GM23338 (cell line): ENCODE measurements at regions not wholly inside any gene's neighbourhood (a gene's known extent, or its start where the extent isn't known, plus 50 kb on each side); places are given as distances from the start of the nearest gene placed in this dataset.

Source experiments
- ATAC-seq: fragments of 200-7000 bp; cut with Tn5 transposase; 3 replicates; pipeline ENCODE4 v1.9.1; 2020
- DNase-seq: peaks from one replicate; pipeline ENCODE4 v3.0.0-alpha.2; 2015; ENCODE audit warnings: low spot score
- H2AFZ ChIP-seq: fragments of 200-600 bp; sonication (generic); 2 replicates; pipeline ENCODE4 v1.8.0; 2016; ENCODE audit warnings: antibody characterized with exemption, mild to moderate bottlenecking, moderate library complexity
- H3F3A ChIP-seq: fragments of 200-600 bp; sonication (generic); replicated peaks from 2 replicates; pipeline ENCODE4 v1.8.0; 2017; ENCODE audit warnings: antibody characterized with exemption, mixed run types, low read depth
- H3K27ac ChIP-seq: fragments of 200-600 bp; sonication (generic); 2 replicates; pipeline ENCODE4 v1.6.1; 2016; ENCODE audit warnings: low read depth
- H3K27me3 ChIP-seq: fragments of 200-600 bp; sonication (generic); 2 replicates; pipeline ENCODE4 v1.8.0; 2016; ENCODE audit warnings: mild to moderate bottlenecking, mixed run types, moderate library complexity; ENCODE audit not compliant: insufficient read depth
- H3K36me3 ChIP-seq: fragments of 200-600 bp; sonication (generic); 2 replicates; pipeline ENCODE4 v1.8.0; 2016; ENCODE audit warnings: mild to moderate bottlenecking; ENCODE audit not compliant: insufficient read depth
- H3K4me1 ChIP-seq: fragments of 200-600 bp; sonication (generic); 2 replicates; pipeline ENCODE4 v1.8.0; 2016; ENCODE audit warnings: mild to moderate bottlenecking, moderate library complexity; ENCODE audit not compliant: insufficient read depth
- H3K4me2 ChIP-seq: fragments of 200-600 bp; sonication (generic); 2 replicates; pipeline ENCODE4 v1.7.1; 2017; ENCODE audit warnings: mixed run types
- H3K4me3 ChIP-seq: fragments of 200-600 bp; sonication (generic); 2 replicates; pipeline ENCODE4 v1.6.1; 2016; ENCODE audit warnings: mixed run types
- H3K79me2 ChIP-seq: fragments of 200-600 bp; sonication (generic); replicated peaks from 2 replicates; pipeline ENCODE4 v1.8.0; 2017; ENCODE audit warnings: mild to moderate bottlenecking; ENCODE audit not compliant: insufficient read depth
- H3K9me2 ChIP-seq: fragments of 200-600 bp; sonication (generic); 2 replicates; pipeline ENCODE4 v1.8.0; 2017; ENCODE audit not compliant: insufficient read depth
- H4K20me1 ChIP-seq: fragments of 200-600 bp; sonication (generic); replicated peaks from 2 replicates; pipeline ENCODE4 v1.8.0; 2017; ENCODE audit warnings: mild to moderate bottlenecking; ENCODE audit not compliant: insufficient read depth
- H3K27ac Mint-ChIP-seq: 2 replicates; pipeline ENCODE4 v1.8.0; 2020; ENCODE audit warnings: inconsistent platforms, mild to moderate bottlenecking, moderate library complexity, mixed read lengths
- H3K27me3 Mint-ChIP-seq: 3 replicates; pipeline ENCODE4 v1.8.0; 2022; ENCODE audit warnings: low read depth, mild to moderate bottlenecking, moderate library complexity, mixed read lengths, inconsistent platforms; ENCODE audit not compliant: insufficient read depth, poor library complexity
- H3K36me3 Mint-ChIP-seq: 3 replicates; pipeline ENCODE4 v1.8.0; 2021; ENCODE audit warnings: low read depth, mild to moderate bottlenecking, inconsistent platforms, moderate library complexity, mixed read lengths
- H3K4me1 Mint-ChIP-seq: 3 replicates; pipeline ENCODE4 v1.8.0; 2020; ENCODE audit warnings: mild to moderate bottlenecking, inconsistent platforms, mixed read lengths
- H3K4me3 Mint-ChIP-seq: 3 replicates; pipeline ENCODE4 v1.8.0; 2021; ENCODE audit warnings: moderate library complexity, mild to moderate bottlenecking, inconsistent platforms, mixed read lengths
- H3K9me3 Mint-ChIP-seq: 3 replicates; pipeline ENCODE4 v1.8.0; 2020; ENCODE audit warnings: moderate library complexity, mild to moderate bottlenecking, inconsistent platforms, mixed read lengths
- ETS1 ChIP-seq: IDR thresholded peaks from 2 replicates; pipeline ENCODE4 v1.6.1; 2016; ENCODE audit warnings: antibody characterized with exemption
- ZNF114 ChIP-seq: fragments of 250-450 bp; sonication (Bioruptor Pico); IDR thresholded peaks from 2 replicates; pipeline ENCODE4 v1.5.0; 2020; ENCODE audit warnings: mild to moderate bottlenecking, moderate library complexity
- ZNF331 ChIP-seq: fragments of 250-450 bp; sonication (Bioruptor Pico); IDR thresholded peaks from 2 replicates; pipeline ENCODE4 v1.5.0; 2020; ENCODE audit warnings: low read depth, mild to moderate bottlenecking, moderate library complexity
- TF ChIP-seq, protein P1 (sequence below): fragments of 250-450 bp; sonication (Bioruptor Pico); IDR thresholded peaks from 2 replicates; pipeline ENCODE4 v1.5.0; 2020; ENCODE audit warnings: mild to moderate bottlenecking, moderate library complexity
- TF ChIP-seq, protein P2 (sequence below), 2 experiments: fragments of 200-600 bp in 1 of 2; sonication (generic) in 1 of 2; conservative IDR thresholded peaks; 2 replicates each; pipeline versions ENCODE4 v1.5.1 to v1.6.1; 2016 to 2017; ENCODE audit warnings: antibody characterized with exemption in 2 of 2, low read depth in 2 of 2, mild to moderate bottlenecking in 2 of 2, moderate library complexity in 1 of 2

- no peak for TF ChIP-seq ZNF114 (CRISPR knock-in tag)
- TF ChIP-seq, protein P1, sequence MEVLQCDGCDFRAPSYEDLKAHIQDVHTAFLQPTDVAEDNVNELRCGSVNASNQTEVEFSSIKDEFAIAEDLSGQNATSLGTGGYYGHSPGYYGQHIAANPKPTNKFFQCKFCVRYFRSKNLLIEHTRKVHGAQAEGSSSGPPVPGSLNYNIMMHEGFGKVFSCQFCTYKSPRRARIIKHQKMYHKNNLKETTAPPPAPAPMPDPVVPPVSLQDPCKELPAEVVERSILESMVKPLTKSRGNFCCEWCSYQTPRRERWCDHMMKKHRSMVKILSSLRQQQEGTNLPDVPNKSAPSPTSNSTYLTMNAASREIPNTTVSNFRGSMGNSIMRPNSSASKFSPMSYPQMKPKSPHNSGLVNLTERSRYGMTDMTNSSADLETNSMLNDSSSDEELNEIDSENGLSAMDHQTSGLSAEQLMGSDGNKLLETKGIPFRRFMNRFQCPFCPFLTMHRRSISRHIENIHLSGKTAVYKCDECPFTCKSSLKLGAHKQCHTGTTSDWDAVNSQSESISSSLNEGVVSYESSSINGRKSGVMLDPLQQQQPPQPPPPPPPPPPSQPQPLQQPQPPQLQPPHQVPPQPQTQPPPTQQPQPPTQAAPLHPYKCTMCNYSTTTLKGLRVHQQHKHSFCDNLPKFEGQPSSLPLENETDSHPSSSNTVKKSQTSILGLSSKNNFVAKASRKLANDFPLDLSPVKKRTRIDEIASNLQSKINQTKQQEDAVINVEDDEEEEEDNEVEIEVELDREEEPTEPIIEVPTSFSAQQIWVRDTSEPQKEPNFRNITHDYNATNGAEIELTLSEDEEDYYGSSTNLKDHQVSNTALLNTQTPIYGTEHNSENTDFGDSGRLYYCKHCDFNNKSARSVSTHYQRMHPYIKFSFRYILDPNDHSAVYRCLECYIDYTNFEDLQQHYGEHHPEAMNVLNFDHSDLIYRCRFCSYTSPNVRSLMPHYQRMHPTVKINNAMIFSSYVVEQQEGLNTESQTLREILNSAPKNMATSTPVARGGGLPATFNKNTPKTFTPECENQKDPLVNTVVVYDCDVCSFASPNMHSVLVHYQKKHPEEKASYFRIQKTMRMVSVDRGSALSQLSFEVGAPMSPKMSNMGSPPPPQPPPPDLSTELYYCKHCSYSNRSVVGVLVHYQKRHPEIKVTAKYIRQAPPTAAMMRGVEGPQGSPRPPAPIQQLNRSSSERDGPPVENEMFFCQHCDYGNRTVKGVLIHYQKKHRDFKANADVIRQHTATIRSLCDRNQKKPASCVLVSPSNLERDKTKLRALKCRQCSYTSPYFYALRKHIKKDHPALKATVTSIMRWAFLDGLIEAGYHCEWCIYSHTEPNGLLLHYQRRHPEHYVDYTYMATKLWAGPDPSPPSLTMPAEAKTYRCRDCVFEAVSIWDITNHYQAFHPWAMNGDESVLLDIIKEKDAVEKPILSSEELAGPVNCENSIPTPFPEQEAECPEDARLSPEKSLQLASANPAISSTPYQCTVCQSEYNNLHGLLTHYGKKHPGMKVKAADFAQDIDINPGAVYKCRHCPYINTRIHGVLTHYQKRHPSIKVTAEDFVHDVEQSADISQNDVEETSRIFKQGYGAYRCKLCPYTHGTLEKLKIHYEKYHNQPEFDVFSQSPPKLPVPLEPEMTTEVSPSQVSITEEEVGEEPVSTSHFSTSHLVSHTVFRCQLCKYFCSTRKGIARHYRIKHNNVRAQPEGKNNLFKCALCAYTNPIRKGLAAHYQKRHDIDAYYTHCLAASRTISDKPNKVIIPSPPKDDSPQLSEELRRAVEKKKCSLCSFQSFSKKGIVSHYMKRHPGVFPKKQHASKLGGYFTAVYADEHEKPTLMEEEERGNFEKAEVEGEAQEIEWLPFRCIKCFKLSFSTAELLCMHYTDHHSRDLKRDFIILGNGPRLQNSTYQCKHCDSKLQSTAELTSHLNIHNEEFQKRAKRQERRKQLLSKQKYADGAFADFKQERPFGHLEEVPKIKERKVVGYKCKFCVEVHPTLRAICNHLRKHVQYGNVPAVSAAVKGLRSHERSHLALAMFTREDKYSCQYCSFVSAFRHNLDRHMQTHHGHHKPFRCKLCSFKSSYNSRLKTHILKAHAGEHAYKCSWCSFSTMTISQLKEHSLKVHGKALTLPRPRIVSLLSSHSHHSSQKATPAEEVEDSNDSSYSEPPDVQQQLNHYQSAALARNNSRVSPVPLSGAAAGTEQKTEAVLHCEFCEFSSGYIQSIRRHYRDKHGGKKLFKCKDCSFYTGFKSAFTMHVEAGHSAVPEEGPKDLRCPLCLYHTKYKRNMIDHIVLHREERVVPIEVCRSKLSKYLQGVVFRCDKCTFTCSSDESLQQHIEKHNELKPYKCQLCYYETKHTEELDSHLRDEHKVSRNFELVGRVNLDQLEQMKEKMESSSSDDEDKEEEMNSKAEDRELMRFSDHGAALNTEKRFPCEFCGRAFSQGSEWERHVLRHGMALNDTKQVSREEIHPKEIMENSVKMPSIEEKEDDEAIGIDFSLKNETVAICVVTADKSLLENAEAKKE (CRISPR knock-in tag) = no peak
Measured at GRCh38 chr15:98441599-98441998, 206.7 kb upstream of the IGF1R start (continued).

DNA sequence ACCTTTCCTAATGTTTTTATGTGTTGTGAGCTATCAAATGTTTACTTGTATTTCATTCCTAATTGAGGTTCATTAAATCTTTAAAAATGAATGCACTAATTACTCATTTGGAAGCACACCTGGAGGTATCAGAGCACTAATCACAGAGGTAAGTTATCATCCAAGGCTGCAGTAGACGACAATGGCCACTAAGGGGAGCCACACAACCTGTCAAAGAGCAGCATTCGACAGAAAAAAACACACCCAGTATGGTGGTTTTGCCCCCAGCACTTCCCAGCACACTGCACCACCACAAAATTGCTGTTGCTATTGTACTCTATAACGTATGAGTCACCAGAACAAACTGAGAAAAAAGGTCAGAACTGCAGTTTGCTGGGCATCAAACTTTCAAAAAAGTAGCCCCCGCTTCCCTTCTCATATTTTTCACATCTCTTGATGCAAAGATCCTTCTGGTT, 205.9 kb upstream of the IGF1R start:
- TF ChIP-seq, protein P2, sequence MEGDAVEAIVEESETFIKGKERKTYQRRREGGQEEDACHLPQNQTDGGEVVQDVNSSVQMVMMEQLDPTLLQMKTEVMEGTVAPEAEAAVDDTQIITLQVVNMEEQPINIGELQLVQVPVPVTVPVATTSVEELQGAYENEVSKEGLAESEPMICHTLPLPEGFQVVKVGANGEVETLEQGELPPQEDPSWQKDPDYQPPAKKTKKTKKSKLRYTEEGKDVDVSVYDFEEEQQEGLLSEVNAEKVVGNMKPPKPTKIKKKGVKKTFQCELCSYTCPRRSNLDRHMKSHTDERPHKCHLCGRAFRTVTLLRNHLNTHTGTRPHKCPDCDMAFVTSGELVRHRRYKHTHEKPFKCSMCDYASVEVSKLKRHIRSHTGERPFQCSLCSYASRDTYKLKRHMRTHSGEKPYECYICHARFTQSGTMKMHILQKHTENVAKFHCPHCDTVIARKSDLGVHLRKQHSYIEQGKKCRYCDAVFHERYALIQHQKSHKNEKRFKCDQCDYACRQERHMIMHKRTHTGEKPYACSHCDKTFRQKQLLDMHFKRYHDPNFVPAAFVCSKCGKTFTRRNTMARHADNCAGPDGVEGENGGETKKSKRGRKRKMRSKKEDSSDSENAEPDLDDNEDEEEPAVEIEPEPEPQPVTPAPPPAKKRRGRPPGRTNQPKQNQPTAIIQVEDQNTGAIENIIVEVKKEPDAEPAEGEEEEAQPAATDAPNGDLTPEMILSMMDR (conservative IDR thresholded peaks at IDR 0.05; ENCODE audit: low read depth in 2 of 2) = peak; percentile 95
- no peak for TF ChIP-seq ETS1
- TF ChIP-seq ZNF331 = no peak
- Histone ChIP-seq H3K27me3 (no peaks in the 10 kb centered on the region), H3K4me3 (no peak overlapping the region), H3K4me1 (no peaks in the 10 kb centered on the region), H3K9me2 (0 out of 2 replicates have a peak, but pooled peaks cover 4% of the 10 kb centered on the region), H3K79me2 (no peaks in the 10 kb centered on the region), H2AFZ (no peak overlapping the region), H3K27ac (no peak overlapping the region), H3K4me2 (no peak overlapping the region), H3K36me3 (no peaks in the 10 kb centered on the region), H3F3A (no peaks in the 10 kb centered on the region), H4K20me1 (no peaks in the 10 kb centered on the region)
- ATAC-seq (peak; percentile 89), DNase-seq (peak; percentile 86)
- no peak overlapping the region for H3K27ac Mint-ChIP-seq
- H3K36me3 Mint-ChIP-seq = peaks cover 4% of the 10 kb centered on the region; the same call in 2 of the 3 replicates
- H3K4me3 Mint-ChIP-seq = no peak overlapping the region
- peaks cover 19% of the 10 kb centered on the region for H3K9me3 Mint-ChIP-seq
- H3K27me3 Mint-ChIP-seq = peaks cover 7% of the 10 kb centered on the region
- peaks cover 11% of the 10 kb centered on the region; the same call in 2 of the 3 replicates for H3K4me1 Mint-ChIP-seq
